Neural progenitor cell (in vitro differentiated cells): ENCODE measurements at regions not wholly inside any gene's neighbourhood (a gene's known extent, or its start where the extent isn't known, plus 50 kb on each side); places are given as distances from the start of the nearest gene placed in this dataset.

ENCODE experiments used
- CTCF ChIP-seq: fragments of 200-600 bp; sonication (generic); IDR thresholded peaks from 2 replicates; pipeline ENCODE4 v1.5.1; 2017; ENCODE audit warnings: antibody characterized with exemption, mild to moderate bottlenecking
- EZH2 ChIP-seq: fragments of 200-600 bp; sonication (generic); IDR thresholded peaks from 2 replicates; pipeline ENCODE4 v1.6.1; 2017; ENCODE audit warnings: antibody characterized with exemption, mild to moderate bottlenecking, moderate library complexity
- EZH2phosphoT487 ChIP-seq: fragments of 200-600 bp; sonication (generic); IDR thresholded peaks from 2 replicates; pipeline ENCODE4 v1.6.1; 2017; ENCODE audit warnings: antibody characterized with exemption

- no peak for TF ChIP-seq CTCF
- TF ChIP-seq EZH2: no peak
- TF ChIP-seq EZH2phosphoT487: no peak
Measured at GRCh38 chr6:128598571-128598970, 78.2 kb upstream of the PTPRK start.
